MM.1S (cell line): ENCODE measurements at regions not wholly inside any gene's neighbourhood (a gene's known extent, or its start where the extent isn't known, plus 50 kb on each side); places are given as distances from the start of the nearest gene placed in this dataset.

Experiments used
- DNase-seq: peaks from one replicate; pipeline ENCODE4 v3.0.0-alpha.2; 2015
- H2AFZ ChIP-seq: fragments of 300-600 bp; sonication (generic); 2 replicates; pipeline ENCODE4 v1.6.0; 2016; ENCODE audit warnings: antibody characterized with exemption, low read length
- H3F3A ChIP-seq: fragments of 300-600 bp; sonication (generic); 2 replicates; pipeline ENCODE4 v1.6.1; 2016; ENCODE audit warnings: mild to moderate bottlenecking, antibody characterized with exemption, low read length, moderate library complexity, mixed read lengths; ENCODE audit not compliant: insufficient read depth
- H3K27ac ChIP-seq: fragments of 300-600 bp; sonication (generic); 2 replicates; pipeline ENCODE4 v1.5.1; 2016; ENCODE audit warnings: mild to moderate bottlenecking, low read length
- H3K27me3 ChIP-seq: fragments of 300-600 bp; sonication (generic); replicated peaks from 2 replicates; pipeline ENCODE4 v1.6.0; 2016; ENCODE audit warnings: low read length; ENCODE audit not compliant: insufficient read depth
- H3K36me3 ChIP-seq: fragments of 300-600 bp; sonication (generic); replicated peaks from 2 replicates; pipeline ENCODE4 v1.6.1; 2016; ENCODE audit warnings: mild to moderate bottlenecking, low read length, mixed read lengths; ENCODE audit not compliant: insufficient read depth
- H3K4me1 ChIP-seq: fragments of 300-600 bp; sonication (generic); 2 replicates; pipeline ENCODE4 v1.6.1; 2016; ENCODE audit warnings: low read length, mixed read lengths
- H3K4me2 ChIP-seq: fragments of 300-600 bp; sonication (generic); 2 replicates; pipeline ENCODE4 v1.6.0; 2016; ENCODE audit warnings: low read depth, low read length
- H3K4me3 ChIP-seq: fragments of 300-600 bp; sonication (generic); 2 replicates; pipeline ENCODE4 v1.5.1; 2016; ENCODE audit warnings: low read length, mixed read lengths
- H3K79me2 ChIP-seq: fragments of 300-600 bp; sonication (generic); 2 replicates; pipeline ENCODE4 v1.6.1; 2016; ENCODE audit warnings: mixed run types, low read length, mixed read lengths
- H3K9ac ChIP-seq: fragments of 300-600 bp; sonication (generic); 2 replicates; pipeline ENCODE4 v1.6.1; 2016; ENCODE audit warnings: low read length, mixed read lengths
- H3K9me2 ChIP-seq: fragments of 300-600 bp; sonication (generic); replicated peaks from 2 replicates; pipeline ENCODE4 v1.6.1; 2016; ENCODE audit warnings: mild to moderate bottlenecking, low read length, mixed read lengths; ENCODE audit not compliant: insufficient read depth
- H3K9me3 ChIP-seq: fragments of 300-600 bp; sonication (generic); replicated peaks from 2 replicates; pipeline ENCODE4 v1.6.1; 2016; ENCODE audit warnings: mild to moderate bottlenecking, low read length, mixed read lengths; ENCODE audit not compliant: insufficient read depth
- H4K20me1 ChIP-seq: fragments of 300-600 bp; sonication (generic); 2 replicates; pipeline ENCODE4 v1.6.1; 2016; ENCODE audit warnings: mild to moderate bottlenecking, low read length, moderate library complexity, mixed read lengths; ENCODE audit not compliant: insufficient read depth
- EZH2 ChIP-seq: fragments of 300-600 bp; sonication (generic); optimal IDR thresholded peaks from 2 replicates; pipeline ENCODE3; 2017; ENCODE audit warnings: low read depth, mild to moderate bottlenecking, antibody characterized with exemption, low read length, mixed read lengths
- EZH2phosphoT487 ChIP-seq: fragments of 300-600 bp; sonication (generic); IDR thresholded peaks from 2 replicates; pipeline ENCODE4 v1.6.1; 2018; ENCODE audit warnings: antibody characterized with exemption, low read length
- TF ChIP-seq, protein P1 (sequence below): fragments of 300-600 bp; sonication (generic); IDR thresholded peaks from 2 replicates; pipeline ENCODE4 v1.5.1; 2016; ENCODE audit warnings: antibody characterized with exemption, low read length, mixed read lengths

DNA sequence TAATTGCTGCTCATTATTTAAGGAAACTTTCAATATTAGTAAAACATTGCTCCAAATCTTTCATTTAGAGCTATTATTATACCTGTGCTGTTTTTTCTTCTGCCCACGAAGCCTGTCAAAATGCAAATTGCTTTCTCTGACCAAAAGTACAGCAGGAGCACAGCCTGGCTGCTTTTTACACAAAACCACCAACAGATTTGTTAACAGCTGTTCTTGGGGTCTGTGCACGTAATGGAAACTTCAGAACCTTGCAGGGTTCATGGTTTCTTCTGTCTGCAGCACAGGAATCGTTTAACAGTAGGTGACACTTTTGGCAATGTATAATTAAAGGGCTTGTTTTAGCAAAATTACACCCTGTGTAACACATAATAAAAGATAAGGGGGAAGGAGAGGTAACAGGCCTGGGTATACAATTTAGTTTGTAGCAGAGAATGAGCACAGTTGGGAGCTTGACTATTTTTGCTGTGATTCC, 447.3 kb downstream of the KCNJ3 start:
- peak; percentile 81 for DNase-seq
- no peaks in the 10 kb centered on the region for H3K27me3 ChIP-seq
- 0 out of 2 replicates have a peak, but pooled peaks cover 20% of the 10 kb centered on the region for H3K4me1 ChIP-seq
- TF ChIP-seq EZH2 (no peak), EZH2phosphoT487 (no peak)
- TF ChIP-seq, protein P1, sequence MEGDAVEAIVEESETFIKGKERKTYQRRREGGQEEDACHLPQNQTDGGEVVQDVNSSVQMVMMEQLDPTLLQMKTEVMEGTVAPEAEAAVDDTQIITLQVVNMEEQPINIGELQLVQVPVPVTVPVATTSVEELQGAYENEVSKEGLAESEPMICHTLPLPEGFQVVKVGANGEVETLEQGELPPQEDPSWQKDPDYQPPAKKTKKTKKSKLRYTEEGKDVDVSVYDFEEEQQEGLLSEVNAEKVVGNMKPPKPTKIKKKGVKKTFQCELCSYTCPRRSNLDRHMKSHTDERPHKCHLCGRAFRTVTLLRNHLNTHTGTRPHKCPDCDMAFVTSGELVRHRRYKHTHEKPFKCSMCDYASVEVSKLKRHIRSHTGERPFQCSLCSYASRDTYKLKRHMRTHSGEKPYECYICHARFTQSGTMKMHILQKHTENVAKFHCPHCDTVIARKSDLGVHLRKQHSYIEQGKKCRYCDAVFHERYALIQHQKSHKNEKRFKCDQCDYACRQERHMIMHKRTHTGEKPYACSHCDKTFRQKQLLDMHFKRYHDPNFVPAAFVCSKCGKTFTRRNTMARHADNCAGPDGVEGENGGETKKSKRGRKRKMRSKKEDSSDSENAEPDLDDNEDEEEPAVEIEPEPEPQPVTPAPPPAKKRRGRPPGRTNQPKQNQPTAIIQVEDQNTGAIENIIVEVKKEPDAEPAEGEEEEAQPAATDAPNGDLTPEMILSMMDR = no peak
- no peaks in the 10 kb centered on the region; the same call in 1 of the 2 replicates for H3F3A ChIP-seq
- H3K9me2 ChIP-seq = no peaks in the 10 kb centered on the region
- H3K9ac ChIP-seq = no peak overlapping the region
- no peaks in the 10 kb centered on the region for H4K20me1 ChIP-seq
- H2AFZ ChIP-seq = peak overlapping the region; percentile 56
- peak overlapping the region; percentile 16; the same call in 1 of the 2 replicates for H3K27ac ChIP-seq
- no peak overlapping the region for H3K4me3 ChIP-seq
- H3K36me3 ChIP-seq = no peaks in the 10 kb centered on the region
- H3K4me2 ChIP-seq = peak overlapping the region; percentile 37
- no peaks in the 10 kb centered on the region for H3K9me3 ChIP-seq
- H3K79me2 ChIP-seq = no peaks in the 10 kb centered on the region

DNA sequence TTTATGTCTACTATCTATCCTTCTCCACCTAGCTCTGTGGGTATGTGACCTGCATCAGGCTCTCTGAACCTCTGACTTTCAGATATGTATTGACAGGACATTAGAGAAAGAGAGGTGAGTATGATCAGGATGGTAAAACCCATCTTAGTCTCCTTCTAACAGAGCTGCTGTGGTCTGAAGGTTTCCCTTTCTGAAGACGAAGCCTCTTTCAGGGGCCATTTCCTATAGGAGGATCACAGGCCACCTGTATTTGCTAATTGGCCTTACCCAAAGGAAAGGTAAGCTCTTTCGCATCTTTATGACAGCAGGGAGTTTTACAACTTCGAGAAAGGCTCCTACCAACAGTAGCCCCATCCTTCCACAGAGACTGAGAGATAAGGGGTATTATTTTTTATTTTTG, 442.9 kb downstream of the KCNJ3 start:
- no peaks in the 10 kb centered on the region for H3K79me2 ChIP-seq
- no peaks in the 10 kb centered on the region for H3K36me3 ChIP-seq
- H3K9ac ChIP-seq = no peak overlapping the region
- H3K9me2 ChIP-seq = no peaks in the 10 kb centered on the region
- no peaks in the 10 kb centered on the region for H3K27me3 ChIP-seq
- 0 out of 2 replicates have a peak, but pooled peaks cover 20% of the 10 kb centered on the region for H3K4me1 ChIP-seq
- TF ChIP-seq, protein P1 = no peak
- no peak for TF ChIP-seq EZH2
- no peak for TF ChIP-seq EZH2phosphoT487
- H3K27ac ChIP-seq = peak overlapping the region; percentile 29; the same call in 1 of the 2 replicates
- peak overlapping the region; percentile 32; the same call in 1 of the 2 replicates for H2AFZ ChIP-seq
- no peaks in the 10 kb centered on the region for H3K9me3 ChIP-seq
- peak overlapping the region; percentile 18; the same call in 1 of the 2 replicates for H3K4me2 ChIP-seq
- H3F3A ChIP-seq = no peaks in the 10 kb centered on the region; the same call in 1 of the 2 replicates
- H4K20me1 ChIP-seq = no peaks in the 10 kb centered on the region
- no peak overlapping the region for H3K4me3 ChIP-seq
- DNase-seq = peak; percentile 52

DNA sequence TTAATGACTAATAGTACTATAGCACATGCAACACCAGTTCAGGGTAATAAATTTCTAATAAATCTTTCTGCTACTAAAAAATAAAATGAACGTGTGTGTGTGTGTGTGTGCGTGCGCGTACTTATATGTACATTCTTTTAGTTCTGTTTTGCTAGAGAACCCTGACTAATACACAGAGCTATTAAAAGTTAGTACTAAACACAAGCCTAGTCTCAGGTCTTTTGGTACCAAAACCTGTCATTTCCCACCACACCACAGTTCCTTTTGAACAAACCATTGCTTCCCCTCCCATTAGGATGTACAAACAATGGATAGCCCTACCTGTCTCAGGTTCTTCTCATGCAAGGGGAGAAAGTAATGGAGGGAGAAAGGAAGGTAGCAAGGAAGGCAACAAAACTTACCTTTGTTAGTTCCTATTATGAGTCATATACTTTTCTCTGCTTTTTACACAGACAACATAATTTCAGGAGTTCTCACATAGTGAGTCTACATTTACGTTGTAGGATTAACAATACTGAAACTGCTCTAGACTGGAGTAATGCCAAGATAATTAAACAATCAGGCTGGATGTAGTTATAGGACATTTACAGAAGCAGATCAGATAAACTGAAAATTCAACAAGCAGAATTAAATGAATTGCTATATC, 427.2 kb downstream of the KCNJ3 start:
- TF ChIP-seq EZH2 (no peak), EZH2phosphoT487 (no peak)
- TF ChIP-seq, protein P1 = no peak
- DNase-seq = no peak
- H3K9me2 ChIP-seq = no peaks in the 10 kb centered on the region
- no peak overlapping the region for H3K27ac ChIP-seq
- no peaks in the 10 kb centered on the region for H3K27me3 ChIP-seq
- H3K4me3 ChIP-seq = no peak overlapping the region
- H3K9me3 ChIP-seq = no peaks in the 10 kb centered on the region
- H3K36me3 ChIP-seq = no peaks in the 10 kb centered on the region
- no peak overlapping the region for H2AFZ ChIP-seq
- no peaks in the 10 kb centered on the region for H3K4me1 ChIP-seq
- no peaks in the 10 kb centered on the region for H3F3A ChIP-seq
- no peaks in the 10 kb centered on the region for H4K20me1 ChIP-seq
- H3K79me2 ChIP-seq = no peaks in the 10 kb centered on the region
- no peak overlapping the region for H3K9ac ChIP-seq
- no peak overlapping the region for H3K4me2 ChIP-seq
